Esophagus (tissue), 2 donors: ENCODE measurements at regions not wholly inside any gene's neighbourhood (a gene's known extent, or its start where the extent isn't known, plus 50 kb on each side); places are given as distances from the start of the nearest gene placed in this dataset.

Source experiments
- H3K27ac ChIP-seq, 2 donors: one replicate each; pipeline ENCODE4 v1.5.1; 2013; ENCODE audit warnings: low read depth in 2 of 2, mild to moderate bottlenecking in 2 of 2, inconsistent platforms in 1 of 2, low read length in 1 of 2, moderate library complexity in 1 of 2
- H3K27me3 ChIP-seq, 2 donors: one replicate each; pipeline ENCODE4 v1.6.1; 2013; ENCODE audit warnings: low read length in 2 of 2, control low read depth in 1 of 2, mild to moderate bottlenecking in 1 of 2; ENCODE audit not compliant: insufficient read depth in 2 of 2, control insufficient read depth in 1 of 2
- H3K36me3 ChIP-seq, 2 donors: one replicate each; pipeline ENCODE4 v1.6.1; 2013; ENCODE audit warnings: low read length in 1 of 2; ENCODE audit not compliant: control insufficient read depth in 2 of 2, insufficient read depth in 2 of 2
- H3K4me1 ChIP-seq, 2 donors: one replicate each; pipeline ENCODE4 v1.6.1; 2013; ENCODE audit warnings: low read length in 1 of 2; ENCODE audit not compliant: control insufficient read depth in 2 of 2, insufficient read depth in 2 of 2
- H3K4me3 ChIP-seq, 2 donors: one replicate each; pipeline ENCODE4 v1.5.1; 2013; ENCODE audit warnings: low read length in 2 of 2, mild to moderate bottlenecking in 2 of 2, low read depth in 1 of 2, moderate library complexity in 1 of 2
- H3K9me3 ChIP-seq, 2 donors: one replicate each; pipeline ENCODE4 v1.6.1; 2013; ENCODE audit warnings: mild to moderate bottlenecking in 2 of 2, low read depth in 1 of 2, low read length in 1 of 2, moderate library complexity in 1 of 2; ENCODE audit not compliant: control insufficient read depth in 2 of 2, insufficient read depth in 1 of 2
- WGBS, 2 donors: extraction: QIAGEN DNeasy Blood & Tissue Kit; methylation state at CpG; one replicate each; pipeline ENCODE4 v1.1.7; 2013; 5-methylcytosine and 5-hydroxymethylcytosine counted together
- donor health status: healthy with polysubstance abuse.
- donor health status: Bipolar disorder and iron deficiency.

DNA sequence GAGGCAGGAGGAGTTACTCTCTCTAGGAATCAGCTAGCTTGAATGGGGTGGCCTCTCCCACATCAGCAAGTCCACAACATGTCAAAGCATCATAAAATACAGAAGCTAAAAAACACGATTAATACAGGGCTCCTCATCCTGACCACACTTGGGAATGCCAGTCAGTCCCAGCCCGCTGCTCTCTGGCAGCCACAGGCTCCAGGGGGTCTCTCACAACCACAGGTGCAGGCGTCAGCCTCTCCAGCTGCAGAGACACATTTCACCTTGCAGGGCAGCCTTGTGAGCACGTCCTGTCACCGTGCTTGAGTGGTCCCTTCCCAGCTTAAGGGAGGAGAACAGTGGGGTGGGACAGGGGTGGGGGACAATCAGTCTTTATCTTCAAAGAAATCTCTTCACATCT is 137.4 kb upstream of the SH3BP4 start:
- 72 to 75% methylated on average over 5 of the region's 5 CpGs for WGBS, 2 donors
- H3K4me1 ChIP-seq: no peaks in the 10 kb centered on the region
- no peaks in the 10 kb centered on the region for H3K9me3 ChIP-seq
- H3K4me3 ChIP-seq: no peak overlapping the region
- no peak overlapping the region for H3K27ac ChIP-seq
- H3K36me3 ChIP-seq: no peaks in the 10 kb centered on the region
- no peaks in the 10 kb centered on the region for H3K27me3 ChIP-seq

DNA sequence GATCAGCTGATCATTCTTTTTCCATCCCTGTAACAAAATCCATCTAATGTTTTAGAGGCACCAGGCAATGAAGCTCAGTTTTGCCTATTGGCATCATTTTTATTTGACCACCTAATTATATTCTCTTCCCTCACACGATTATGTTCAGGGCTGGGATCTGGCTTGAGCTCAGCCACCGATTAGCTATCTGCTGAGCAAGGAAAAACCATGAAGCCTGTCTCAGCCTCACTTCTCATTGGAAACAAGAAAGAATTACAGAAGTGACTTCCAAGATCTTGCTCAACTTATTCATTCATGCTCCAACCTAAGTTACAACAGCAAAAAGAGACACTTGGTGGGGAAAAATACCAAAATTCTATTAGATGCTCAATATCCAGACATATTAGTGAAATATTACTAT is 139.0 kb upstream of the SH3BP4 start:
- Histone ChIP-seq H3K4me3 (no peak overlapping the region), H3K4me1 (no peaks in the 10 kb centered on the region), H3K27me3 (no peaks in the 10 kb centered on the region), H3K36me3 (no peaks in the 10 kb centered on the region), H3K27ac (no peak overlapping the region), H3K9me3 (no peaks in the 10 kb centered on the region)
- WGBS, 2 donors: 60 to 63% methylated on average over 2 of the region's 2 CpGs

- Histone ChIP-seq H3K27me3 (no peaks in the 10 kb centered on the region), H3K27ac (no peak overlapping the region), H3K4me1 (no peaks in the 10 kb centered on the region), H3K36me3 (no peaks in the 10 kb centered on the region), H3K9me3 (no peaks in the 10 kb centered on the region), H3K4me3 (no peak overlapping the region)
- 59 to 67% methylated on average over 2 of the region's 2 CpGs for WGBS, 2 donors
Measured at GRCh38 chr2:234808907-234809306, 142.9 kb upstream of the SH3BP4 start.

- 96 to 97% methylated on average over 1 of the region's 1 CpG for WGBS, 2 donors
- no peaks in the 10 kb centered on the region for H3K27me3 ChIP-seq
- H3K36me3 ChIP-seq: no peaks in the 10 kb centered on the region
- H3K27ac ChIP-seq: no peak overlapping the region
- H3K4me1 ChIP-seq: no peaks in the 10 kb centered on the region
- H3K9me3 ChIP-seq: peaks cover 0 to 2% of the 10 kb centered on the region in 2 donors
- H3K4me3 ChIP-seq: no peak overlapping the region
Measured at GRCh38 chr2:234806818-234807217, 145.0 kb upstream of the SH3BP4 start.

GRCh38 chr2:234805836-234806235 is 146.0 kb upstream of the SH3BP4 start:
- Histone ChIP-seq H3K27me3 (no peaks in the 10 kb centered on the region), H3K36me3 (no peaks in the 10 kb centered on the region), H3K9me3 (peaks cover 0 to 2% of the 10 kb centered on the region in 2 donors), H3K4me1 (no peaks in the 10 kb centered on the region), H3K27ac (no peak overlapping the region), H3K4me3 (no peak overlapping the region)
- WGBS, 2 donors: 81 to 83% methylated on average over 1 of the region's 1 CpG

DNA sequence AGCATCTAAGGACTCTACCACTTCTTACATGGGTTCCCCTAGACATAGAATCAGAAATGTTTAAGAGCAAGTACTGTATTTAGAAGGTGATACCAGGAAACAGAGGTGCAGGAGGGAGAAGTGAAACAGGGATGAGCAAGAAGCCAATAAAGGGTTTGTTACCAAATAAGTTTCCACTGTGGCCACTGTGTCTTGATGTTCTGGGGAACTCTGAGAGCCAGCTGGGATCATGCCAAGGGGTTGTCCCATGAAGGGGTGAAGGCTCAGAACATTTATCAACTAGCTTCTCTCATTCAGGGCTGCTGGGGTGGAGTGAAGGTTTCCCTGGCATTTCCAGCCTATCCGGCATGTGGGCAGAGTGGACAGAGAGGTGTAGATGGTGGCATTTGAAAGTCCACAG is 147.1 kb upstream of the SH3BP4 start:
- H3K36me3 ChIP-seq: no peaks in the 10 kb centered on the region
- H3K4me3 ChIP-seq: no peak overlapping the region
- no peak overlapping the region for H3K27ac ChIP-seq
- no peaks in the 10 kb centered on the region for H3K4me1 ChIP-seq
- 2 to 95% methylated on average over 1 of the region's 1 CpG for WGBS, 2 donors
- H3K9me3 ChIP-seq: peaks cover 0 to 2% of the 10 kb centered on the region in 2 donors
- H3K27me3 ChIP-seq: no peaks in the 10 kb centered on the region

GRCh38 chr2:234802845-234803171 is 149.0 kb upstream of the SH3BP4 start:
- H3K36me3 ChIP-seq: no peaks in the 10 kb centered on the region
- H3K4me1 ChIP-seq: no peaks in the 10 kb centered on the region
- peaks cover 0 to 2% of the 10 kb centered on the region in 2 donors for H3K9me3 ChIP-seq
- no peaks in the 10 kb centered on the region for H3K27me3 ChIP-seq
- 93 to 100% methylated on average over 1 of the region's 1 CpG for WGBS, 2 donors
- no peak overlapping the region for H3K27ac ChIP-seq
- H3K4me3 ChIP-seq: no peak overlapping the region

DNA sequence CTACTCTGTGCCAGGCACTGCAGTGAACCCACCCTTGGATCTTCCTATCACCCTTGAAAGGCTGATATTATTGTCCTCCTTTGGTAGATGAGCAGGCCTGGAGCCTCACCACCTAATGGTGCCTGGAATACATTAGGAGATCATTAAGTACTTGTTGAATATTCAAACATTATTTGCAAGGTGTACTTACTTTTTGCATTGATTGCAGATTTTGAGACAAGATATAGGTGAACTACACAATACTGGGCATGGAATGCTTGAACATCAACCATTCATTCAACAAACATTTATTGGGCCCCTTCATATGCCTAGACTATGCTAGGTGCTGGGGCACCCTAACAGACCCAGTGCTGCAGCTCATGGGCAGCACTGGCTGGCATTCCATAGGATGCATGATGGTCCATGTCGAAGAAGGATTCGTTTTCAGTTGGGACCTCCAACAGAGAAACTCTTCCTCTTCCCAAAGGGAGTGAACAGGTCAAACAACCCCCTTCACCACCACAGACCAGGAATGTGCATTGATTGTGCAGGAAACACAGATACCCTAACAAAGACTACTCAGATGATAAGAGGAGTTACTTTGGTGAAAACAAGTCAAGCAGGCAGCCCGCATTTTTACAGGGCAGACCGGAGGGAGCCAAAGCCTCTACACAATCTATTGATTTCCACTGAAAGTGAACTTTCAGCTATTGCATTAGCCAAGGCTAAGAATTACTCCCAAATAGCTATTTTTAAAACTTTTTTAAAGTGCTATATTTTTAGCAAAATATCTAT is 149.6 kb upstream of the SH3BP4 start:
- H3K36me3 ChIP-seq: no peaks in the 10 kb centered on the region
- peaks cover 0 to 2% of the 10 kb centered on the region in 2 donors for H3K9me3 ChIP-seq
- H3K27ac ChIP-seq: no peak overlapping the region
- no peaks in the 10 kb centered on the region for H3K4me1 ChIP-seq
- H3K4me3 ChIP-seq: no peak overlapping the region
- 84 to 89% methylated on average over 4 of the region's 4 CpGs for WGBS, 2 donors
- no peaks in the 10 kb centered on the region for H3K27me3 ChIP-seq

DNA sequence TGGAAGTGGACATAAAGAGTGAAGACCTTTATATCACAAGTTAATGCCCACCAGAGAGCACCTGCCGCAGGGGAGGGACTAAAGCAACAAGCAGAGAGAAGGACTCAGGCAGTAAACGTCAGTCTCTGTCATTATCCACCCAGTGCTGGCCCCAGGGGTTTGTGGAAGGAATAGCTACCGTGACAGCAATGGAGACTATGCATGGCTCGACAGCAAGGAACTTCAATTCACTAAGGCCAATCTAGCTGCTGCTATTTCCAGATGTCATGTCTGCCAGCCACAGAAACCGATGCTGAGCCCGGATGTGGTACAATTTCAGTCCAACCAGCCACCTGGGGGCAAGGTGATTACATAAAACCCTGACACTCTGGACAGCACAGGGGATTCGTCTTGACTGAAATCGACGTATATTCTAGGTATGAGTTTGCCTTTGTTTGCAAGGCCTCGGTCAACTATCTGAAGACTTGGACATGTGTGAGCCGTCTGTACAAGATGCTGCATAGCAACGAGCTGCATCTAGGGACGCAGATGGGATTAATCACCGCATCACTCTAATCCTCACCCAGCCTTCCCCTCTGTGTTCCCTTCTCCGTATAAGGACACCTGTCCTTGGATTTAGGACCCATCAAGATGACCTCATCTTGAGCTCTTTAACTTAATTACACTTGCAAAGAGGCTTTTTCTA is 154.1 kb upstream of the SH3BP4 start:
- no peaks in the 10 kb centered on the region for H3K27me3 ChIP-seq

More for the DNA sequence above, 154.1 kb upstream of the SH3BP4 start:
- H3K9me3 ChIP-seq: no peaks in the 10 kb centered on the region
- H3K4me1 ChIP-seq: no peaks in the 10 kb centered on the region
- no peaks in the 10 kb centered on the region for H3K36me3 ChIP-seq
- WGBS, 2 donors: 79 to 84% methylated on average over 15 of the region's 15 CpGs
- no peak overlapping the region for H3K4me3 ChIP-seq
- H3K27ac ChIP-seq: no peak overlapping the region
